Neuronal stem cell (in vitro differentiated cells): ENCODE measurements at regions not wholly inside any gene's neighbourhood (a gene's known extent, or its start where the extent isn't known, plus 50 kb on each side); places are given as distances from the start of the nearest gene placed in this dataset.

ENCODE experiments used
- DNase-seq: peaks from one replicate; pipeline ENCODE4 v3.0.0-alpha.2; 2013; ENCODE audit warnings: low spot score
- H2AFZ ChIP-seq: one replicate; pipeline ENCODE4 v1.6.1; 2013; ENCODE audit warnings: mild to moderate bottlenecking, low read length, inconsistent platforms
- H2AK5ac ChIP-seq: 2 replicates; pipeline ENCODE4 v1.6.1; 2013; ENCODE audit warnings: low read depth, mild to moderate bottlenecking, inconsistent platforms, low read length, moderate library complexity, mixed read lengths
- H2BK120ac ChIP-seq: 2 replicates; pipeline ENCODE4 v1.6.1; 2013; ENCODE audit warnings: low read depth, mild to moderate bottlenecking, inconsistent platforms, low read length, moderate library complexity, mixed read lengths
- H2BK12ac ChIP-seq: one replicate; pipeline ENCODE4 v1.6.1; 2013; ENCODE audit warnings: low read length, inconsistent platforms
- H2BK15ac ChIP-seq: 2 replicates; pipeline ENCODE4 v1.6.1; 2013; ENCODE audit warnings: mild to moderate bottlenecking, low read length, inconsistent platforms, mixed read lengths
- H2BK5ac ChIP-seq: one replicate; pipeline ENCODE4 v1.6.1; 2013; ENCODE audit warnings: inconsistent platforms, mild to moderate bottlenecking, low read length, moderate library complexity
- H3K14ac ChIP-seq: one replicate; pipeline ENCODE4 v1.6.1; 2013; ENCODE audit warnings: low read length, inconsistent platforms
- H3K18ac ChIP-seq: 2 replicates; pipeline ENCODE4 v1.6.1; 2013; ENCODE audit warnings: low read length, inconsistent platforms
- H3K23ac ChIP-seq: 2 replicates; pipeline ENCODE4 v1.6.1; 2013; ENCODE audit warnings: low read depth, mild to moderate bottlenecking, mixed read lengths, low read length, inconsistent platforms; ENCODE audit not compliant: poor library complexity
- H3K27ac ChIP-seq: replicated peaks from 3 replicates; pipeline ENCODE4 v1.5.1; 2013; ENCODE audit warnings: low read length, inconsistent platforms
- H3K27me3 ChIP-seq, 3 experiments: 2 replicates each; pipeline ENCODE4 v1.6.1; 2013; ENCODE audit warnings: low read length in 3 of 3, mild to moderate bottlenecking in 2 of 3, inconsistent platforms in 1 of 3, low read depth in 1 of 3, mixed read lengths in 1 of 3, moderate library complexity in 1 of 3; ENCODE audit not compliant: control insufficient read depth in 3 of 3, insufficient read depth in 3 of 3
- H3K36me3 ChIP-seq, 2 donors: replicated peaks in 1 of 2; 2 replicates each; pipeline ENCODE4 v1.6.1; 2013; ENCODE audit warnings: low read length in 2 of 2; ENCODE audit not compliant: control insufficient read depth in 2 of 2, insufficient read depth in 2 of 2
- H3K4ac ChIP-seq: 2 replicates; pipeline ENCODE4 v1.6.1; 2013; ENCODE audit warnings: inconsistent platforms, mild to moderate bottlenecking, low read length, moderate library complexity
- H3K4me1 ChIP-seq, 2 donors: 1 replicate in 1 of 2; 2 replicates in 1 of 2; pipeline ENCODE4 v1.6.1; 2013; ENCODE audit warnings: low read length in 2 of 2, low read depth in 1 of 2; ENCODE audit not compliant: control insufficient read depth in 2 of 2, insufficient read depth in 1 of 2
- H3K4me2 ChIP-seq: one replicate; pipeline ENCODE4 v1.6.1; 2013; ENCODE audit warnings: mild to moderate bottlenecking, low read length, inconsistent platforms; ENCODE audit not compliant: insufficient read depth, poor library complexity, severe bottlenecking
- H3K4me3 ChIP-seq, 2 donors: 2 replicates each; pipeline ENCODE4 v1.5.1; 2013; ENCODE audit warnings: low read length in 2 of 2, mild to moderate bottlenecking in 2 of 2, inconsistent platforms in 1 of 2, moderate library complexity in 1 of 2
- H3K79me1 ChIP-seq: one replicate; pipeline ENCODE4 v1.6.1; 2013; ENCODE audit warnings: low read depth, mild to moderate bottlenecking, inconsistent platforms, low read length, moderate library complexity
- H3K9ac ChIP-seq: one replicate; pipeline ENCODE4 v1.6.1; 2013; ENCODE audit warnings: mild to moderate bottlenecking, low read depth, low read length, inconsistent platforms; ENCODE audit not compliant: poor library complexity
- H3K9me3 ChIP-seq, 2 donors: replicated peaks in 1 of 2; 2 replicates each; pipeline versions ENCODE3 to v1.6.1; 2013; ENCODE audit warnings: low read length in 2 of 2, mild to moderate bottlenecking in 2 of 2, inconsistent platforms in 1 of 2, low read depth in 1 of 2, mixed read lengths in 1 of 2, moderate library complexity in 1 of 2; ENCODE audit not compliant: control insufficient read depth in 2 of 2, insufficient read depth in 1 of 2
- H4K8ac ChIP-seq: one replicate; pipeline ENCODE4 v1.6.1; 2013; ENCODE audit warnings: low read depth, mild to moderate bottlenecking, inconsistent platforms, low read length, moderate library complexity
- H4K91ac ChIP-seq: one replicate; pipeline ENCODE4 v1.6.1; 2013; ENCODE audit warnings: low read length, low read depth, mild to moderate bottlenecking, inconsistent platforms; ENCODE audit not compliant: poor library complexity
- WGBS, 2 donors: extraction: QIAGEN DNeasy Blood & Tissue Kit; methylation state at CpG; one replicate each; pipeline ENCODE4 v1.1.7; 2013; ENCODE audit warnings: missing lambda C conversion rate in 2 of 2, mixed read lengths in 1 of 2; ENCODE audit not compliant: insufficient read length in 2 of 2, insufficient replicate concordance in 1 of 2; ENCODE audit errors: extremely low coverage in 2 of 2; 5-methylcytosine and 5-hydroxymethylcytosine counted together

DNA sequence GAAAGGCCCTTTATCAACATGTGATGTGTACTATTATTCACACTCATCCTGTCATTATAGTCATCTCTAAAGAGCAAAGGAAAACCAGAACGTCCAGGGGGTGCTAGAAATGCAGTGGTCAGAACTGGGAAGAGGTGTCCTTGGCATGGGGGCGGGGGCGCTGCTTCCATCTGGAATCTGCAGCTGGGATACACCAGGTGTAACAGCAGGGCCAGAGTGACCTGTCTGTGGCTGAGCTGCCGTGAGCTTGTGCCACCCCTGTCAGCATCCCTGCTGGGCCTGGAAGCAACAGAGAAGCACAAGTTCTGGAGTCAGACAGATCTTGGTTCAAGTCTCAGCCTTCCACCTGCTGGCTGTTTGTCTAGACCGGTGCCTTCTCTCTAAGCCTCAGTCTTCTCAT, 263.3 kb upstream of the MVB12B start:
- Histone ChIP-seq H3K23ac (no peak overlapping the region), H3K4ac (no peak overlapping the region), H3K27ac (no peak overlapping the region), H2BK15ac (no peak overlapping the region), H3K27me3 (peaks cover 0 to 11% (median 0%) of the 10 kb centered on the region in 3 experiments), H3K36me3 (no peaks in the 10 kb centered on the region), H3K9ac (no peak overlapping the region), H4K8ac (no peak overlapping the region), H2AFZ (no peak overlapping the region), H2BK120ac (no peak overlapping the region), H2AK5ac (no peak overlapping the region), H4K91ac (no peak overlapping the region), H3K4me1 (peaks cover 0 to 4% of the 10 kb centered on the region in 2 donors), H3K4me2 (no peak overlapping the region), H2BK12ac (no peak overlapping the region), H3K18ac (no peak overlapping the region), H3K79me1 (no peaks in the 10 kb centered on the region), H3K4me3 (no peak overlapping the region), H2BK5ac (no peak overlapping the region), H3K14ac (no peak overlapping the region), H3K9me3 (peaks cover 0 to 3% of the 10 kb centered on the region in 2 donors)
- no peak for DNase-seq
- no CpG with 5 or more reads among the region's 5 CpGs for WGBS, 2 donors

GRCh38 chr9:126066131-126066530, 260.5 kb upstream of the MVB12B start:
- no peak overlapping the region for H4K8ac ChIP-seq
- H3K18ac ChIP-seq = peak overlapping the region; percentile 48
- no peak overlapping the region for H3K14ac ChIP-seq
- no peak overlapping the region for H3K9ac ChIP-seq
- DNase-seq = no peak
- peaks cover 0 to 3% of the 10 kb centered on the region in 2 donors for H3K9me3 ChIP-seq
- H3K4me1 ChIP-seq = peaks cover 0 to 2% of the 10 kb centered on the region in 2 donors
- no peak overlapping the region for H2BK12ac ChIP-seq
- no peak overlapping the region for H3K4me2 ChIP-seq
- peaks cover 0 to 5% (median 0%) of the 10 kb centered on the region in 3 experiments for H3K27me3 ChIP-seq
- no peak overlapping the region for H2BK15ac ChIP-seq
- no peak overlapping the region for H3K27ac ChIP-seq
- H4K91ac ChIP-seq = no peak overlapping the region
- H3K23ac ChIP-seq = no peak overlapping the region
- H3K4me3 ChIP-seq = peak overlapping the region in 1 of 2 donors; percentile 41
- no CpG with 5 or more reads among the region's 6 CpGs for WGBS, 2 donors
- H3K36me3 ChIP-seq = no peaks in the 10 kb centered on the region
- no peak overlapping the region for H2BK120ac ChIP-seq
- no peak overlapping the region for H2AFZ ChIP-seq
- no peak overlapping the region for H2AK5ac ChIP-seq
- no peak overlapping the region for H2BK5ac ChIP-seq
- no peak overlapping the region for H3K4ac ChIP-seq
- H3K79me1 ChIP-seq = no peaks in the 10 kb centered on the region

- H3K14ac ChIP-seq = no peak overlapping the region
- no peak overlapping the region for H3K4me2 ChIP-seq
- H3K23ac ChIP-seq = no peak overlapping the region
- H3K27ac ChIP-seq = no peak overlapping the region
- H3K18ac ChIP-seq = no peak overlapping the region
- H2BK15ac ChIP-seq = no peak overlapping the region
- H2BK5ac ChIP-seq = no peak overlapping the region
- no peak overlapping the region for H3K4ac ChIP-seq
- no peaks in the 10 kb centered on the region for H3K79me1 ChIP-seq
- H2AK5ac ChIP-seq = no peak overlapping the region
- H3K36me3 ChIP-seq = no peaks in the 10 kb centered on the region
- H4K91ac ChIP-seq = no peak overlapping the region
- H2BK12ac ChIP-seq = no peak overlapping the region
- H3K4me1 ChIP-seq = peaks cover 0 to 2% of the 10 kb centered on the region in 2 donors
- no peak for DNase-seq
- H3K4me3 ChIP-seq = no peak overlapping the region
- H3K9me3 ChIP-seq = peaks cover 0 to 3% of the 10 kb centered on the region in 2 donors
- H3K9ac ChIP-seq = no peak overlapping the region
- peaks cover 0 to 11% (median 0%) of the 10 kb centered on the region in 3 experiments for H3K27me3 ChIP-seq
- no peak overlapping the region for H4K8ac ChIP-seq
- H2BK120ac ChIP-seq = no peak overlapping the region
- no CpG with 5 or more reads among the region's 4 CpGs for WGBS, 2 donors
- H2AFZ ChIP-seq = no peak overlapping the region
These were observed 259.4 kb upstream of the MVB12B start for GRCh38 chr9:126067031-126067734.

DNA sequence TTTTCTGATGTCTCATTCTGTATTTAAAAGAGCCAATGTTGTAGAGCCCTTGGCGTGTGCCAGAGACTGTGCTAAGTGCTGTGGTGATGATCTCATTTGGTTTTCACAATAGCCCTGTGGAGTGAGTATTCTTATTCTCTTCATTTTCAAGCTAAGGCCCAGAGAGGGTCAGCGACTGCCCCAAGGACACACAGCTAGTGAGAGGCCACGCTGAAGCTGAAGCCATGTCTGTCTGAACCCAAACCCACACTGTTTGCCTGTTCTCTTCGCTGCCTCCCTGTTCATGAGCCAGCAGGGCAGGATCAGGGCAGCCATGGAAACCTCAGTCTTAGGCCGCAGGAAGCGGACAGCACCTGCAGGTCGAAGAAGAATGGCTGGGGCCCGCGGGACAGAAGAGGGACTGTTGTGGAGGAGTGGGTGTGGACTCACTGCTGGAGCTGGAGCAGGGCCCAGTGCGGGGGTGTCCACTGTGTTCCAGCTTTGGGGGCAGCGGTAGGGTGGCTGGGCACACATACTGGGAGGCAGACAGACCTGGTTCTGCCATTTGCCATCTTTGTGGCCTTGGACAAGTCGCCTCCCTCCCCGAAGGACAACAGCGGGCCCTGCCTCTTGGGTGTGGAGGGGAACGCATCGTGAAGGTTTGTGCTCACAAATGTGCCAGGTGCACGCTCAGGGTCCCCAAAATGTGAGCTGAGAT, 257.9 kb upstream of the MVB12B start:
- Histone ChIP-seq H3K9me3 (peaks cover 0 to 3% of the 10 kb centered on the region in 2 donors), H3K23ac (no peak overlapping the region), H2BK15ac (peak overlapping the region; percentile 79), H2AK5ac (peak overlapping the region; percentile 89), H4K8ac (no peak overlapping the region), H3K27me3 (peaks cover 0 to 11% (median 0%) of the 10 kb centered on the region in 3 experiments), H3K27ac (no peak overlapping the region), H3K18ac (peak overlapping the region; percentile 35), H4K91ac (no peak overlapping the region), H3K36me3 (no peaks in the 10 kb centered on the region), H2AFZ (no peak overlapping the region), H3K79me1 (no peaks in the 10 kb centered on the region), H3K9ac (no peak overlapping the region), H3K4ac (no peak overlapping the region), H2BK12ac (no peak overlapping the region), H3K4me3 (no peak overlapping the region), H2BK120ac (no peak overlapping the region), H3K14ac (peak overlapping the region; percentile 92), H3K4me2 (no peak overlapping the region), H2BK5ac (no peak overlapping the region), H3K4me1 (peaks cover 0 to 2% of the 10 kb centered on the region in 2 donors)
- WGBS, 2 donors = no CpG with 5 or more reads among the region's 17 CpGs
- no peak for DNase-seq
